ENCODE measurements at regions not wholly inside any gene's neighbourhood (a gene's known extent, or its start where the extent isn't known, plus 50 kb on each side); places are given as distances from the start of the nearest gene placed in this dataset.

DNA sequence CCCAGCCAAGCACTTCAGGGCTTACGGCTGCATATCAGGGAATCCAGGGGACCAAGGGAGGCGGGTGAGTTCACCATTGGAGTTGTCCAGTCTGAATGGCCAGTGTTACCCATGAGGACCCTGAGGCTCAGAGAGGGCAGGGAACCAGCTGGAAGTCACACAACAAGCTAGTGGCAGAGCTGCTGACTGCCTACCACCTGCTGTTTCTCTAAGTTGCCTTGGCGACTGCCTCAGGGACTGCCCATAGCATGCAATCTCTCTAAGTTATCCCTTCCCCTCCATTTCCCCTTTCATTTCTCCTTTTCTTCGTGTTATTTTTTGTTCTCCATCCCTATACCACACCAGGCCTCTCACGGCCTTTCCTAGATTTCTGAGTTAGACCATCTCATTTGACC, 71.8 kb upstream of the SIRPA start:
- TF ChIP-seq, protein P1, sequence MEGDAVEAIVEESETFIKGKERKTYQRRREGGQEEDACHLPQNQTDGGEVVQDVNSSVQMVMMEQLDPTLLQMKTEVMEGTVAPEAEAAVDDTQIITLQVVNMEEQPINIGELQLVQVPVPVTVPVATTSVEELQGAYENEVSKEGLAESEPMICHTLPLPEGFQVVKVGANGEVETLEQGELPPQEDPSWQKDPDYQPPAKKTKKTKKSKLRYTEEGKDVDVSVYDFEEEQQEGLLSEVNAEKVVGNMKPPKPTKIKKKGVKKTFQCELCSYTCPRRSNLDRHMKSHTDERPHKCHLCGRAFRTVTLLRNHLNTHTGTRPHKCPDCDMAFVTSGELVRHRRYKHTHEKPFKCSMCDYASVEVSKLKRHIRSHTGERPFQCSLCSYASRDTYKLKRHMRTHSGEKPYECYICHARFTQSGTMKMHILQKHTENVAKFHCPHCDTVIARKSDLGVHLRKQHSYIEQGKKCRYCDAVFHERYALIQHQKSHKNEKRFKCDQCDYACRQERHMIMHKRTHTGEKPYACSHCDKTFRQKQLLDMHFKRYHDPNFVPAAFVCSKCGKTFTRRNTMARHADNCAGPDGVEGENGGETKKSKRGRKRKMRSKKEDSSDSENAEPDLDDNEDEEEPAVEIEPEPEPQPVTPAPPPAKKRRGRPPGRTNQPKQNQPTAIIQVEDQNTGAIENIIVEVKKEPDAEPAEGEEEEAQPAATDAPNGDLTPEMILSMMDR (IDR thresholded peaks at IDR 0.05; ENCODE audit: extremely low read depth in 1 of 2, insufficient read depth in 1 of 2, low read depth in 1 of 2, low read length in 2 of 2): no peak
- no peak for TF ChIP-seq EZH2 (IDR thresholded peaks at IDR 0.05; ENCODE audit: borderline replicate concordance, low read depth, low read length, severe bottlenecking)
- no peak for TF ChIP-seq POLR2A (IDR thresholded peaks at IDR 0.05; ENCODE audit: low read depth, low read length)
- TF ChIP-seq POLR2AphosphoS5 (IDR thresholded peaks at IDR 0.05; ENCODE audit: insufficient read depth, low read depth, low read length): no peak
- TF ChIP-seq, protein P2, sequence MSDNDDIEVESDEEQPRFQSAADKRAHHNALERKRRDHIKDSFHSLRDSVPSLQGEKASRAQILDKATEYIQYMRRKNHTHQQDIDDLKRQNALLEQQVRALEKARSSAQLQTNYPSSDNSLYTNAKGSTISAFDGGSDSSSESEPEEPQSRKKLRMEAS (IDR thresholded peaks at IDR 0.05; ENCODE audit: insufficient read depth, insufficient read length): no peak

Data from endothelial cell of umbilical vein (primary cell).